ENCODE measurements at regions not wholly inside any gene's neighbourhood (a gene's known extent, or its start where the extent isn't known, plus 50 kb on each side); places are given as distances from the start of the nearest gene placed in this dataset.

DNA sequence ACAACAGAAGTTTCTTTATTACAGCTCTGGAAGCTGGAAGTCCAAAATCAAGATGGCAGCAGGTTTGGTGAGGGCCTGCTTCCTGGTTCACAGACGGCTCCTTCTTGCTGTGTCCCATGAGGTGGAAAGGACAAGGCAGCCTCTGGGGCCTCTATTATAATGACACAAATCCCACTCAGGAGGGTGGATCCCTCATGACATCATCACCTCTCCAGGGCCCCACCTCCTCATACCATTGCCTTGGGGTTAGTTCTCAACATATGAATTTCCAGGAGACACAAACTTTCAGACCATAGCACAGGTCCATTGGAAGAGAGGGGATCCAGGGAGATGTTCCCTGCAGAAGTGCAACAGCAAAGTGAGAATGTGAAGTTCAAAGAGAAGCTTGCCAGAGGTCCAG, 202.8 kb downstream of the TFCP2L1 start:
- DNase-seq: no peak

DNA sequence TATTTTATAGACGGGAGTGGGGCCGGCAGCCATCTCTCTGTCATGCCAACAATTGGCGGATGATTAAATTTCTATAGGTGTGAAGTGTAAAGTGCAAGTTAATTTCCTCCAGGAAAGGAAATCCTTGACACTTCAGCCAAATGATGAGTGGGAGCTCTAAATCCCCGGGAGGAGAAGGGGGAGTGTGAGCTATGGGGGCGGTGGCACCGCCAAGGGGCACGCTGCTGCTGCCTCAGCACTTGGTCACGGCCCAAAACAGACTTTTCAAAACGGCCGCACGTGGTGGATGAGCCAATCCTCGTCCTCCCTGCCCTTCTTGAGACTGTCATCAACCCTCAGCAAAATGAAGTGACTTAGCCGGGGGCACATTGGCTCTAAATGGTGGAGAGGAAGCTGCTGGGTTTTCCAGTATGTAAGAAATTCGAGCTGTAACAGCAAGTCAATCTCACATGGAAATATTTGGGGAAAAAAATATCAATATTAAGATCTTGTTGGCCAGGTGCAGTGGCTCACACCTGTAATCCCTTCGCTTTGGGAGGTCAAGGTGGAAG, 200.8 kb downstream of the TFCP2L1 start:
- DNase-seq: peak in 1 of 3 experiments; percentile 18

DNA sequence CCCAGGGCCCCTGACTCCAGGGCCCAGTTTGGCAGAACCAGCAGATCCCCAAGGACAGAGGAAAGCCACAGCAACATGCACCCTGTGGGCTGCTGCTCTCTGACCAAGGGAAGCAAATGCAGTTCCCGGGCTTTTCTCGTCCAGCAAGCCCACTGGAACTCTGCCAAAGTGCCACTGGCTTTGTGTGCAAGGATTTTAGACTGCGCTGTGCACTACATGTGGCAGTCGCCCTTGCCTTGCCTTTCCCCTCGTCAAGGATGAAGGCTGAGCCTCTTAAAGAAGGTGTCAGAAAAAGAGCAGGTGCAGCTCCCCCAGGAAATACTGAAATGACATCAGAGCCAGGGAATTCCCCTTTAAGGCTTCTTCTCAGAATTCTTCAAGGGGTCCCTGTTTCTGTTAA, 199.2 kb downstream of the TFCP2L1 start:
- DNase-seq: peak in 2 of 3 experiments; percentile 60 to 66

DNA sequence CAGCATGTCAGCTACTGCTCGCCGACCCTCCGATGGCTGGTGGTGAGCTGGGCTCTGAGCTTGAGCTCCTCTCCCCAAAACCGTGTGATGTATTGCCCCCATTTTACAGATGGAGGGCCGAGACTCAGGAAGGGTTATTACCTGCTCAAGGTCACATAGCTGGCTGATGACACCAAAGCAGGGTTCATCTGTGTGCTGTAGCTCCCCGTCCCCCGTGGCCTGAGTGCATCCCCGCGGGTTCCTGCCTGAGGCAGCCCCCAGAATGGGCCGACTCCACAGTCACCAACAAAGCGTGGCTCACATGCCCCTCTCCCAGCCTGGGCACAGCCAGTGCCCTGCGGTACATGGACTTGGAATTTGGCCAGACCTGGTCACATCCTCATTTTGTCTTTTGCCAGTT, 198.6 kb downstream of the TFCP2L1 start:
- DNase-seq: no peak

DNA sequence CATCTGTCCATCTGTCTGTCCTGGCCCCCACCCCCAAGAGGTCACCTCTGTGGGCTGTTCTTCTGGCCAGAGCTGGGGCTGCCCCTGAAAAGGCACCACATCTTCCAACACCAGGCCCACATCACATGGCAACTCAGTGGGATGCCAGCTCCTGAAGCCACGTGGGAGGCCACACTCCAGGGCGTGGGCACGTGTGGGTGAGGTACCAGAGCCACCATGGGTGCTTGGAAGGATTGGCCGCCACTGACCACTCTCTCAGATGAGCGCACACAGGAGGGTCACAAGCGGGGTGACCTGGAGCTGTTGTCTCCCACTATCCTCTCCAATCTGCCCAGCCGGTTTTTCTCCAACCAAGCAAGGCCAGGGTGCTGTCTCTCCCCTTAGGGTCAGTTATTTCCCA, 197.9 kb downstream of the TFCP2L1 start:
- DNase-seq: no peak

DNA sequence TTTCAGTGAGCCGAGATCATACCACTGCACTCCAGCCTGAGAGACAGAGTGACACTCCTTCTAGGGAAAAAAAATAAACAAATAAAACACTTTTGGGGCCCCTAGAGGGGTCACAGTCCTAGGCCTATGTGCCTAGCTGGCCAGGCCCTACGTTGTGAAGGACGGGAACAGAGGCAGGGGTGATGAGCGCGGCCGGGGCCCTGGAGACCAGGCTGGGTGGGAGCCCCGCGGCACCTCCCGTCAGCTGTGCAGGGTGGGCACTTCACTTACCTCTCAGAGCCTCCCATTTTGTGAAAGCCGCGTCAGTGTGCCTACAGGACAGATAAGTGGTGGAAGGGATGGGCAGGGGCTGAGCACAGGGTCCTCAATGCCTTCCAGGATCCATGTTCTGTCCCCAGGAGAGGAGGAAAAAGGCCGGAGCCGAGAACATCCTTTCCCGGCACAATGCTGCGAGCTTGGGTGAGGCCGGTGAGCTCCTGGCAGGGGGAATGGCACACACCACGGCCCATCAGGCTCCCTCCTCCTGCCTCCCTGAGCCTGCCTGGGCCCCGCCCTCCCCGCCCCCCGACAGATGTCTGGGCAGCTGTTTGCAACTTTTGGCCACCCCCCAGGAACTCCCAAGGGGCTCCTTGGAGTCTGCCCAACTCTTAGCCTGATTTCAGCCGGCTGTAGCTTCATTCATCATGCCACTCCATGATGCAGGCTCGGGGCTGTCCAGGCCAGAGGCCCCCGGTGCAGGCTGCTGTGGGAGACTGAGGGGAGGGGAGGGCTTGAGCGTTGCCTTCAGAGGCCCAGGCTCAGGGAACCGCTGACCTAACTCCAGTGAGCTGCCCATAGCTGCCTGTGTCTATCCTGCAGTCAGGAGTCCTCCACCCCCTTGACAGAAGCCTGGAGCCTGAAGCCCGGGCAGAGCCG, 196.5 kb downstream of the TFCP2L1 start:
- DNase-seq: peak in 1 of 3 experiments; percentile 20

DNA sequence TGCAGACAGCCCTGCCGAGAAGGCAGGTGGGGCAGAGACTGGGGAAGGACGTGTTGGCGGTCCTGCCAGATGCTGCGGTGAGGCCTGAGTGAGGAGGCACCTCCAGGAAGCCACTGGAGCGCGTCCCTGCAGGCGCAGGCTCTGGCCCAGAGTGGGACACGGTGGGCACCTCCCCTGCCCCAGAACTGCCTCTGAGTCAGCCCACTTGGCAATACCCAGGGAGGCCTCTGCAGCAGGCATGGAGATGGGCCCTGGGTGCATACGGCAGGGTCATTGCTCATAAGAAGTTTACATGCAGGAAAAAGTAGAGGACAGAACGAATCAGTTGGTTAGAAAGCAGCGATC, 195.9 kb downstream of the TFCP2L1 start:
- no peak for DNase-seq

DNA sequence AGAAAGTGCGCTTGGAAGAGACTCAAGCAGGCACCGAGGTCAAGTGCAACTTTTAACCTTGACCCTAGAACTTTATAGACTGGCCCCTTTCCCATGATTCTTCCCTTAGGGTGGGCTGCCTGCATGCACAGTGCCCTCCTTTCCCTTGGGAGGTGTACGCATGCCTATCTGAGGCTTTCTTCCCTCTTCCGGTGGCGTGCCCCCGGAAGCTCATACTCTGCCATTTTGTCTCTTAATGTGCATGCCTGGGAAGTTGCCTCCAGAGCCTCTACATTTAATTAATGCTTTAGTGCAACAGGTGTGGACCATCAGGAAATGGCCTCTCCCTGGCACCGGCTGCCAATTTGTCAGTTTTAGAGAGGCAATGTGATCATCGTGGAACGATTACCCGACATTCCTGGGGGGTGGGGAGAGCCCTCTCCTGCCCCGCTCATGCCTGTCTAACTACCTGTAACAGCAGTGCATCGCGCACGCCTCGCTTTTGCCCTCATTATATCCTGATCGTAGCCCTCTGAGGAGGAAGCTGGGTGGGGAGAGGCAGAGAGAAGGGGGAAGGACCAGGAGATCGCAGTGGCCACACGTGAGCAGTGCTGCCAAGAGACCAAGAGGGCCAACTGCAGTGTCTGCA, 194.8 kb downstream of the TFCP2L1 start:
- DNase-seq: peak in 1 of 3 experiments; percentile 55

DNA sequence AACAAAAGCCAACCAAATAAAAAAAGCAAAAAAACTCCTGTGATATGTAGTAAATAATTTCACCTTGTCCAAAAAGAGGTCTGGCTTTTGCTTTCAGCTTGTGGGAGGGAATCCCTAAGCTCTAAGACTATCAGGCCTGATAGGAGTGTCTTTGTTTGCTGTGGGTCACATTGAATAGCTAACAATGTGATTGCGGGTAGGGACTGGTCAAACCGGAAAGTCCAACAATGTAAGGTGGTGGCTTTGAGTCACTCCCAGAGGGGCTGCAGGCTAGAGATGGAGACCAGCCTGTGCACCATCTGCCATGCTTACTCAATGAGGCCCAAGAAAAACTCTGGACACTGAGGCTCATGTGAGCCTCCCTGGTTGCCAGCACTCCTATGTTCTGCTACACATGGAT, 192.9 kb downstream of the TFCP2L1 start:
- no peak for DNase-seq

DNA sequence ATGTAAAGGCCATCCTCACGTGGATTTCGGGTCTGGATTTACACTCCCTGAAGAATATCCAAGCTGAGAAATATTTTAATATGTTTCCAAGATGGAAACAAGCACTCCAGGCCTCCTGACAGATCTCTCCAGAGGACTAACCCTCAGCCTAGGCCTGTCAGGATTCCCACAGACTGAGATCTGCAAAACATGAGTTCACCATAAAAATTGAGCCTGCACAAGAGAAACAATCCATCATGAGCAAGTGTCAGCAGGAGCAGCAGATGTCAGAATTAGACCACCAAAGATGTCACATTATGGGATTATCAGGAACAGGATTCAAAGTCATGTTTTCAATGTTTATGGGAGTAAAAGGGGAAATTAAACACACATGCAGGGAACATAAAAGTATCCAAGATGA, 191.3 kb downstream of the TFCP2L1 start:
- DNase-seq: no peak

DNA sequence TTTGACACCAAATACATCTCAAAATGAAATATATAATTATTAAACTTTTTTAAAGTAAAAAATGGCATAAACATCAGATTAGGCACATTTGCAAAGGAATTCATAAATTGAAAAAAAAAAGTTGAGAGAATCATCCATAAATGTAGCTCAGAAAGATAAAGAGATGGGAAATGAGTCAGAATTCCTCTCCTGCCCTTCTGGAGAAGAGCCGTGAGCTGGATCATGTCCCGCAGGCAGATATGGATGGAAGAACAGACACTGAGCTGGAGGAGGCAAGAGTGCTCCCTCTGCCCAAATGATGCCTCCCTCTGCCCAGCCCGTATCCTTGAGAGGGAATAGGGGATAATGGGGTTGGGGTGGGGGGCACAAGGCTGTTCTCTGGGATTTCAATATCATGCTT, 190.9 kb downstream of the TFCP2L1 start:
- DNase-seq: no peak

DNA sequence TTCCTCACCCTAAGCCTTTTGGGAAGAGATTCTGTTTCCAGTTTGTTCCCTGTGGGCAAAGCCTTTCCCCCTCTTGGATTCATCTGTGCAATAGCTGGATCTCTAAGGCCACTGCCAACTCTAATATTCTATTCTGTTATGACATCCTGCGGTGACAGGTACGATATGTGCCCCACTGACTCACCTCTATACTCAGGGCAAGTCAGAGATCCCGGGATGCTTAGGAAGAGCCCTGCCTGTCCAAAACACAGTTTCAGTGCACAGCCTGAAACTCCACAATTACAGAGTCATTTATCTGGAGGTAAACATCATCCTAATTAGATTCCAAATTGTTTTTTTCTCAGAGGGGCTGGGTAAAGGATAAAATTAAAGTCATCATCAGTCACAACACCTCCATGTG, 190.2 kb downstream of the TFCP2L1 start:
- no peak for DNase-seq

DNA sequence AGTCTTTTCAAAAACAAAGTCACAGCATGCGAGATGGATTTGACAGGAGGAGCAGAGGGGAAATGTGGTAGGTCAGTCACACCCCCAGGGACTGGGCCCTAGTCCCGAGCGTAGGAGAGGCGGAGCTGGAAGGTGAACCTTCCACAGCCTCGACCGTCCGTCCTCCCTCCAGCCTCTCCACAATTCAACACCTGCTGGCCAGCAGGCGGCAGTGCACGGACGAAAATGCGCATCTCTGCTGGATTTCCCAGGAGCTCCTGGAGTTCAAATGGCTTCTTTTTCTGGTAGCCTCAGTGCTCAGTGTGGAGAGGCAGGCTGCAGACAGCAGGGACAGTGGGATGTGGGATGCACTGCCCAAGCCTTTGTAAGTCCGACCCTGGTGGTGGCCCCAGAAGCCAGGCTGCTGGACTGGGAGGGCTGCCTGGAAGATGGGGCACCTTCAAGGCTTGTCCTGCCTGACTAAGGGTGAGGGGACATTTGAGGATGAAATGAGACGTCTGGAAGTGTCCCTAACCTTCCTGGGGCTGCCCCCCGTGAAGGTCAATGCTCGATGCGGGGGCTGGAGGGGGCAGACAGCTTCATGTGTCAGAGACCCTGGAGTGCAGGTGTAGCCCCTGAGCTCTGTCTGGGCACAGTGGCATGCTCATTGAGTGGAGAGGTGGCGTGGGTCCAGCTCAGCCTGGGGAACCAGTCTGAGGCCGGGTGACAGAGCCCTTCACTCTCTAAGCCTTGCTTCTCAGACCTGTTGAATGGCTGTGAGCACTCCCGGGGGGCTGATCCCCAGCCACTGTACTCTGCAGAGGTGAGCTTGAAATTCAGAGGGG, 189.5 kb downstream of the TFCP2L1 start:
- peak; percentile 57 to 83 (median 65) for DNase-seq

DNA sequence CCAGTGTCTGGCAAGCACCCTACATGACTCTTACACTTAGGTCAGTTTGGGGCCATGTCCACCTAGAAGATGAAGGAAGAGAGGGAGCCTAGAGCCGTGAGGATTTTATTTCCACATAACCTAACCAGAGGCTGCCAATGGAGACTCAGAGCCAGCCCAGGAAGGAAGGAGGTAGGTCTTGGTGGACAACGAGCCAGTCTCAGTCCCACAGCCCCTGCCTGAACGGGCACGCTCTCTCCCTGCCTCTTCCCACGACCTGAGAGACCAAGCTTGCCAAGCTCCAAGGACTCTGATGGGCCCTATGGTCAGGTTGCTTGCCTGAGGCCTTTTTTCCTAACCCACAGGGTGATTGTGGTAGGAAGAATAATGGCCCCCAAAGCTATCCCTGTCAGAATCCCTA, 188.4 kb downstream of the TFCP2L1 start:
- no peak for DNase-seq

DNA sequence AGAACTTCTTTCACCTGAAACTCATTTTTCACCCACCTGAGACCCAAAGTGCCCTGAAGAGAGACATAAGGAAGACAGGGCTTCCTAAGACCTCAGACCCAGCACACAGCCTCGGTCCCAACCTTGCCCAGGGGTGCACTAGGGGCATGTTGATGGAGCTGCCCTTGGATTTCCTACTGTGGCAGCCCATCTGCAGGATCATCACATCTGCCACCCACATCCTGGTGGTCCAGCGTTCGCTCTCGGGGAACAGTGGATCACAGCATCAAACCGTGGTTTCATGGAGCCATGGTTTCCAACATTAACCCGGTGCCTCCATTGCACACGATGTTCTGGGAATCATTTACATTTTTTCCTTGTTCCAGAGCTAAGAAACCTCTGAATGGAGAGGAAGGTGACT, 186.4 kb downstream of the TFCP2L1 start:
- DNase-seq: no peak

DNA sequence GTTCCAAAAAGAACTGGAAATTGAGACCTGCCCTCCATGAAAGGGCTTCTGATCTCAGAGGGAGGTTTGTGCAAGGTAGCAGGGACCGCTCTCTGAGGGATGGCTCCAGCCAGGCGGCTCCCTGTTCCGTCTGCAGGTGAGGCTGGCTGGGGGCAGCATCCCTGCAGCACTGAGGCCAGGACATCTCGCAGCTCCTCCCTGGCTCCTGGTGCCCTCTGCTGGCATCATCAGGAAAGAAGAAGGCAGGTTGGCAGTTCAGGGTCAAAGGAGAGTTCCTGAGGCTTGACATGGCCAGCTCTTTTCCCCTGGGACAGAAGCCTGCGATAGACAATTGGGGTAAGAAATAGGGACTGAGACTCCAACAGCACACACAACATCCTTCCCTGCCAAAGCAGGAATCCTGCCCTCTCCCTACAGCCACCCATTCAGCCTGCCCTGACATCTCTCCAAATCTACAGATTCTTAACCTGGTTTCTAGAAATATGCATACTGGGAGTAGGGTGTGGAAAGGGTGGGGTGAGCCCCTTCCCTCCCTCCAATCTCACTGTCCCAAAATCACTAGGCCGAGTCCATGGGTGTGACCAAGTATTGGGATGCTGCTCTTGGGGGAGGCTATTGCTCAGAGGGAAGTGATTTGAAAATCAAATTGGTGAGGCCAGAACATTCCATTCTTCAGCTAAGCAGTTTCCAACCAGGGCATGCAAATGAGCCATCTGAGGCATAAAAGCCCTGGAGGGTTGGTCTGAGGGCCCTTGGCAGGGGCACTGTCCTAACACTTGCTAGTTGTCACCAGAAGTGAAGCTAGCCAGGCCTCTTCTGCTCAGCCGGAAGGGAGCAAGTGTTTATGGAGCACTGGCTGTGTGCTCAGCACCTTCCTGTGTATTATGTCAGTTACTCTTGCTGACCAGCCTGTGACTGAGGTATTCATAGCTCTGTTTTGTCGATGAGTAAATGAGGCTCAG, 185.4 kb downstream of the TFCP2L1 start:
- peak in 2 of 3 experiments; percentile 15 to 56 for DNase-seq

DNA sequence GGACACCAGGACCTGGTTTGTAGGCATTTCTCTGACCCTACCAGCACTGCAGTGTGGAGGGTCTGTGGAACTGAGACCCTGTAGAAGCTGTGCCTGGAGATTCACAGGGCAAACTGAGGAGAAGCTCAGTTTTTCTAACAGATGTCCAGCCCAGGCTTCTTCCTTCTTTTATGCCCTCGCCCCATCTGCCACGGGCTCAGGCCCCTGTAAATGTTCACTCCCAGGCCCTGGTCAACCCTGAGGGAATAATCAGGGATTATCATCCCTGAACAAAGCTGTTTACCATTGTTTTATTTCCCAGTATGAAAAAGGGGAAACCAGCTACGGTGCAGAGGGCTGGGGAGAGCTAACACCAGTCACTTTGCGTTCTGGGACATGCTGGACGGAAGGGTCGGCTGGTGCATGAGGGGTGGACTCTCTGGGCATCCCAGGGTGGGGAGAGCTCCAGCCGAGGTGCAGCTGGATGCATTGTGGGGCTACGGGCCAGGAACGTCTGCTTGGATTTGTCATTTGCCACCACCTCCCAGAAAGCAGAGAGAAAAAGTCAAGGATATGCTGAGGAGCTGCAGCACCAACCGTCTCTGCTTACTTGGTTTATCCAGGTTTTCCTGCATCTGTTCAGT, 183.8 kb downstream of the TFCP2L1 start:
- DNase-seq: no peak

DNA sequence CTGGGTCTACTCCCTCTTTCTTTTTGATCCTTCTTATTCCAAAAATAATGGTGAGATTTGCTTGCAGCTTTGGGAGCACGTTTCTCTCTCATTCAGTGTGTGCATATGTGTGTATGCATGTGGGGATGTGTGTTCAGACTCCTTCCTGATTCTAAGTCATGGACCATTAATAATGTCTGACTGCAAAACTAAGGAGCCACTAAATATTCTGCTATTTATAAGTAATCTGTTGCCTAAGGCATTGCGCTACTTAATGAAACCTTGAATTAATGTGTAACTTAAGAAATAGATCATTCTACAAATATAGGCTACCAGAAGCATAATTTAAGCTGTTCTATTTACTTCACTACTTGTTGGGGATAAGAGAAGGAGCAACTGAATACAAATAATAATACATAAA, 182.1 kb downstream of the TFCP2L1 start:
- no peak for DNase-seq

DNA sequence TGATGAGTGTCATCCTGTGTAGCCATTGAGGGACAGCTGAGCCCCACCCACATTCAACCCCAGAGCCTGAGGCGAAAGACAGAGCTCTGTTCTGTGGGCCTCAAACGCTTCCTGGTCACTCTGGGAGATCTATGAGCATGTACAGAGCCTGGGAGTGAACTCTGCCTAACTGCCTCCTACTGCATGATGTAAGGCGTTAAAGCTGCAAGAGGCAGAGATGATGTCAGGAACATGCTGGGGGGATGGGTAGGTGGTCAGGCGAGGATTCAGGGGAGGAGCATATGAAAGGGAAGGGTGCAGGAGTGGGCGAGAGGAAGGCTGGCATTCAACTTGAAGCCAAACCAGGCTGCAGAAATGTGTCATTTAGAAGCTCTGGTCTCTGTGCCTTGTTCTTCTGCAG, 181.0 kb downstream of the TFCP2L1 start:
- no peak for DNase-seq

DNA sequence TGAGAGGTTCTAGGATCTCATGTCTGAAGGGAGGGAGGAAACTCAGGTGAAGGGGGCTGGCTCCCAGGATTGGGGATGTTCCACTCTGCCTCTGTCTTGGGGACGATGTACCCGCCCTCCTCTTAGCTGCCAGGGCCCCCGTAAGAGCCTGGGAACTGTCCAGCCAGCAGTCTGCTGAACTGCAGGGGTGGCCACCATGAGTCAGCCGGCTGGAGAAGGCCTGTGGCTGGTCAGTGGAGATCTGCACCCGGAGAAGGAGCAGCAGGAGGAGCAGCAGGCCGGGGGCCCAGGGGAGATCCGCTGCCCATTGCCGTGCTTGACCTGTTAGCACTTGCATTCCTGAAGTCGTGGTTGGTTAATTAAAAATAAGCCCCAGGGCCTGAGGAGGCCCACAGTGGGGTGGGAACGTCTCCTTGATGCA, 180.3 kb downstream of the TFCP2L1 start:
- DNase-seq: no peak

DNA sequence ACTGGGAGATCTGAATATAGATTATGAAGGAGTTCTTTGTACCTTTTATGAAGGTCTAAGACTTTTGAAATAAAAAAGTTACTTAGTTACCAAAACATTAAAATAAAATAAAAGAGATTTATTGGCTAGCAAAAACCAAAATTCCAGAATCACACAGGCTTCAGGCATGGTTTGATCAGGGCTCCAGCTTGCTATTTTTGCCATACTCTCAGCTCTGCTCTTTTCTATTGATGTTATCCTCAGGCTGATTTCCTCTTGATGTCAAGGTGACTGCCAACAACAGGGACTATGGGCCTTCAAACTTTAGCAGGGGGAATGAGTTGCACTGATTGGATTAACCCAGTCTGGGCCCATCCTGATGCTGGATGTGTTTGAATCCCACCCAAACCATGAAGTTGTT, 174.1 kb downstream of the TFCP2L1 start:
- no peak for DNase-seq

DNA sequence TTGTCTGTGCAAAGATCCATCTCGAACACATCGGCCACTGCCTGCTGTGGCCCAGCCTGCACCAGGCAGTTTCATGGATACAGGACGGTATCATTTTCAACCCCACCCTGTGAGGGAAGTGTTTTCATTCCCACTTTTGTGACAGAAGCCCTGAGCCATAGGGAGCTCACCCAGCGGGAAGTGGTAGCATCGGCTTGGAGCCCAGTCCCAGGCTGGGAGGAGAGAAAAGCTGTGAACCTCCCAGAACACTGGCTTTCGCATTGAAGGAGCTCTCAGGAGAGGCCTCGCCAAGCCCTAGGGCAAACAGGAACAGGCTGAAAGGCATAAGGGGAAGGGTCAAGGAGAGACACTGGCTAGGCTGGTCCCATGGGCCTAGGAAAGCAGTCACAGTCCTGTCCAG, 166.1 kb downstream of the TFCP2L1 start:
- no peak for DNase-seq
